GM12878 (cell line): ENCODE measurements at regions not wholly inside any gene's neighbourhood (a gene's known extent, or its start where the extent isn't known, plus 50 kb on each side); places are given as distances from the start of the nearest gene placed in this dataset.

ENCODE experiments used
- NFIC ChIP-seq: IDR thresholded peaks from 2 replicates; pipeline ENCODE4 v1.6.1; 2012; ENCODE audit warnings: low read depth, mild to moderate bottlenecking, inconsistent platforms, low read length, moderate library complexity
- POLR2AphosphoS5 ChIP-seq: IDR thresholded peaks from 2 replicates; pipeline ENCODE4 v1.6.1; 2011; ENCODE audit warnings: mild to moderate bottlenecking, low read length, inconsistent platforms
- RFX5 ChIP-seq: IDR thresholded peaks from 2 replicates; pipeline ENCODE4 v1.6.1; 2011; ENCODE audit warnings: low read depth, low read length, improper control_type of control experiment
- YY1 ChIP-seq: IDR thresholded peaks from 2 replicates; pipeline ENCODE4 v1.6.1; 2011; ENCODE audit warnings: low read depth, mild to moderate bottlenecking, low read length
- ZNF274 ChIP-seq: IDR thresholded peaks from one replicate; pipeline ENCODE4 v1.8.0; 2011; ENCODE audit not compliant: insufficient read length, insufficient read depth
- ZZZ3 ChIP-seq: IDR thresholded peaks from 2 replicates; pipeline ENCODE4 v1.6.1; 2011; ENCODE audit warnings: low read depth; ENCODE audit not compliant: control insufficient read depth, insufficient read length
- TF ChIP-seq, protein P1 (sequence below): IDR thresholded peaks from 2 replicates; pipeline ENCODE4 v1.6.1; 2012; ENCODE audit warnings: low read depth, low read length, improper control_type of control experiment
- TF ChIP-seq, protein P2 (sequence below), 3 experiments: IDR thresholded peaks in 2 of 3; conservative IDR thresholded peaks in 1 of 3; 2 replicates each; pipeline ENCODE4 v1.5.1; 2011; ENCODE audit warnings: low read depth in 3 of 3, low read length in 3 of 3, mild to moderate bottlenecking in 3 of 3, control low read depth in 2 of 3, moderate library complexity in 2 of 3, inconsistent platforms in 1 of 3, mixed read lengths in 1 of 3; ENCODE audit not compliant: control insufficient read depth in 2 of 3, insufficient read depth in 1 of 3; ENCODE audit errors: extremely low read depth in 1 of 3
- TF ChIP-seq, protein P3 (sequence below): fragments of 450-650 bp; formaldehyde crosslinking; IDR thresholded peaks from 2 replicates; pipeline ENCODE4 v1.4.0; 2022; ENCODE audit warnings: mild to moderate bottlenecking, moderate library complexity

DNA sequence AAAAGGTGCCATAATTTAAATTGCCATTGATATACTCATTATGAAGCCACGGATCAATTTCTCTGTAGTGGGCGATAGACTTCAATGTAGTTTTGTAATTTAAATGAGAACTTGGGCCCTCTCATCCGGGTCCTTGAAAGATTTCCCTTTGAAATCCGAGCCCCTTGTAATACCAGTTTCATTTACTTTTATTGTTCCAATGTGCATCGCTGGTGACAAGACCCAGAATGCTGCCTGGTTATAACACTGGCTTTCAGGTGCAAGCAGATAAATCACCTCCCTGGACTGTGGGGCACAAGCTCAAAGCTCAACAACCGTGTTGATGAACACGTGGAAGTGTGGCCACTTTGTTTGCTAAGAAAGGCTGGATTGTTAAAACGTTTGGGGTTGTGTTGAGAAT, 68.9 kb upstream of the FZD10 start:
- no peak for TF ChIP-seq ZZZ3
- no peak for TF ChIP-seq POLR2AphosphoS5
- TF ChIP-seq YY1: no peak
- TF ChIP-seq, protein P1, sequence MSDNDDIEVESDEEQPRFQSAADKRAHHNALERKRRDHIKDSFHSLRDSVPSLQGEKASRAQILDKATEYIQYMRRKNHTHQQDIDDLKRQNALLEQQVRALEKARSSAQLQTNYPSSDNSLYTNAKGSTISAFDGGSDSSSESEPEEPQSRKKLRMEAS: no peak
- TF ChIP-seq, protein P2, sequence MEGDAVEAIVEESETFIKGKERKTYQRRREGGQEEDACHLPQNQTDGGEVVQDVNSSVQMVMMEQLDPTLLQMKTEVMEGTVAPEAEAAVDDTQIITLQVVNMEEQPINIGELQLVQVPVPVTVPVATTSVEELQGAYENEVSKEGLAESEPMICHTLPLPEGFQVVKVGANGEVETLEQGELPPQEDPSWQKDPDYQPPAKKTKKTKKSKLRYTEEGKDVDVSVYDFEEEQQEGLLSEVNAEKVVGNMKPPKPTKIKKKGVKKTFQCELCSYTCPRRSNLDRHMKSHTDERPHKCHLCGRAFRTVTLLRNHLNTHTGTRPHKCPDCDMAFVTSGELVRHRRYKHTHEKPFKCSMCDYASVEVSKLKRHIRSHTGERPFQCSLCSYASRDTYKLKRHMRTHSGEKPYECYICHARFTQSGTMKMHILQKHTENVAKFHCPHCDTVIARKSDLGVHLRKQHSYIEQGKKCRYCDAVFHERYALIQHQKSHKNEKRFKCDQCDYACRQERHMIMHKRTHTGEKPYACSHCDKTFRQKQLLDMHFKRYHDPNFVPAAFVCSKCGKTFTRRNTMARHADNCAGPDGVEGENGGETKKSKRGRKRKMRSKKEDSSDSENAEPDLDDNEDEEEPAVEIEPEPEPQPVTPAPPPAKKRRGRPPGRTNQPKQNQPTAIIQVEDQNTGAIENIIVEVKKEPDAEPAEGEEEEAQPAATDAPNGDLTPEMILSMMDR (IDR thresholded peaks at IDR 0.05 in 2 of 3, conservative IDR thresholded peaks at IDR 0.05 in 1 of 3; ENCODE audit: control insufficient read depth in 2 of 3, extremely low read depth in 1 of 3, insufficient read depth in 1 of 3, low read depth in 3 of 3, low read length in 3 of 3): no peak
- TF ChIP-seq NFIC: no peak
- no peak for TF ChIP-seq RFX5
- TF ChIP-seq, protein P3, sequence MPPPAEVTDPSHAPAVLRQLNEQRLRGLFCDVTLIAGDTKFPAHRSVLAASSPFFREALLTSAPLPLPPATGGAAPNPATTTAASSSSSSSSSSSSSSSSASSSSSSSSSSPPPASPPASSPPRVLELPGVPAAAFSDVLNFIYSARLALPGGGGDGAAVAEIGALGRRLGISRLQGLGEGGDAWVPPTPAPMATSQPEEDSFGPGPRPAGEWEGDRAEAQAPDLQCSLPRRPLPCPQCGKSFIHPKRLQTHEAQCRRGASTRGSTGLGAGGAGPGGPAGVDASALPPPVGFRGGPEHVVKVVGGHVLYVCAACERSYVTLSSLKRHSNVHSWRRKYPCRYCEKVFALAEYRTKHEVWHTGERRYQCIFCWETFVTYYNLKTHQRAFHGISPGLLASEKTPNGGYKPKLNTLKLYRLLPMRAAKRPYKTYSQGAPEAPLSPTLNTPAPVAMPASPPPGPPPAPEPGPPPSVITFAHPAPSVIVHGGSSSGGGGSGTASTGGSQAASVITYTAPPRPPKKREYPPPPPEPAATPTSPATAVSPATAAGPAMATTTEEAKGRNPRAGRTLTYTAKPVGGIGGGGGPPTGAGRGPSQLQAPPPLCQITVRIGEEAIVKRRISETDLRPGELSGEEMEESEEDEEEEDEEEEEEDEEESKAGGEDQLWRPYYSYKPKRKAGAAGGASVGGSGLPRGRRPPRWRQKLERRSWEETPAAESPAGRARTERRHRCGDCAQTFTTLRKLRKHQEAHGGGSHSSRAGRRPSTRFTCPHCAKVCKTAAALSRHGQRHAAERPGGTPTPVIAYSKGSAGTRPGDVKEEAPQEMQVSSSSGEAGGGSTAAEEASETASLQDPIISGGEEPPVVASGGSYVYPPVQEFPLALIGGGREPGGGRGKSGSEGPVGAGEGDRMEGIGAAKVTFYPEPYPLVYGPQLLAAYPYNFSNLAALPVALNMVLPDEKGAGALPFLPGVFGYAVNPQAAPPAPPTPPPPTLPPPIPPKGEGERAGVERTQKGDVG (CRISPR knock-in tag): no peak
- no peak for TF ChIP-seq ZNF274
